ENCODE measurements at regions not wholly inside any gene's neighbourhood (a gene's known extent, or its start where the extent isn't known, plus 50 kb on each side); places are given as distances from the start of the nearest gene placed in this dataset.
"Not testable (repeated sequence)": the region's sequence is repeated elsewhere in the genome, so short reads cannot be mapped to it uniquely, and the experiment has no call there.

- FAIRE-seq: no peak
These were observed 609.4 kb upstream of the SOX9 start for GRCh38 chr17:71511266-71511995.

GRCh38 chr17:71513725-71514124 lies 607.1 kb upstream of the SOX9 start:
- FAIRE-seq: not testable (repeated sequence)

DNA sequence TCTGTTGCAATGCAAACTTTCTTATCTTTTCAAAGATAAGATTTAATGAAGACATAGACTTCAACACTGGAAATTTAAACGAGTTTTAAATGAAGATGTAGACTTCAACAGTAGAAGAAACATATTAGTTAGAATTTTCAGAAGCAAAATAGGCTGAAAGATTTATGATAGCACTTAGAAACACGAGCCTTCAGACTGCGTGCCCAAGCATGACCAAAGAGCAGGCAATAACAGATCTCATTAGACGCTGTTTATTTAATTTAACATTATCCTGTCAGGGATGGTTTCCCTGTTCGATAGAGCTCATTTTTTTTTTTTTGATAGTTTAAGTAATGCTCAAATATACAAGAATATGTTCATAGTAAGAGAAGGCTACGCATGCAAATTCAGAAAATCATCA lies 604.7 kb upstream of the SOX9 start:
- no peak for FAIRE-seq

- FAIRE-seq: no peak
These were observed 601.5 kb upstream of the SOX9 start for GRCh38 chr17:71519285-71519684.

DNA sequence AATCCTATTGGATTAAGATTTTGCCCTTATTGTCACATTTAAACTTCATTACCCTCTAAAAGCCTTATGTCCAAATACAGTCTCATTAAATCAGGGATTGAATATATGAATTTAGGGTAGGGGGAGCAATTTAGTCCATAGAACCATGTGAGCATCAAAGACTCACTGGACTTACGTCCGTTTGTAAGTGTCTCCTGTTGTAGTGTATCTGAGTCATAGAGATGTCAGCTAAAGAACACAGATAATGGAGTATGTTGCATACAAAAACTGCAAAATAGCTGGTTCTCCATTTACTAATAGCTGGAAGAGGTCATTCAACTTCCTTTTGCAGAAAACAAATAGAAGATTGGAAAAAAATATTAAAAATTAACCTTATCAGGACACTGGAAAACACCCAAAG lies 599.1 kb upstream of the SOX9 start:
- FAIRE-seq: no peak

- FAIRE-seq: no peak
These were observed 598.4 kb upstream of the SOX9 start for GRCh38 chr17:71522383-71522782.

DNA sequence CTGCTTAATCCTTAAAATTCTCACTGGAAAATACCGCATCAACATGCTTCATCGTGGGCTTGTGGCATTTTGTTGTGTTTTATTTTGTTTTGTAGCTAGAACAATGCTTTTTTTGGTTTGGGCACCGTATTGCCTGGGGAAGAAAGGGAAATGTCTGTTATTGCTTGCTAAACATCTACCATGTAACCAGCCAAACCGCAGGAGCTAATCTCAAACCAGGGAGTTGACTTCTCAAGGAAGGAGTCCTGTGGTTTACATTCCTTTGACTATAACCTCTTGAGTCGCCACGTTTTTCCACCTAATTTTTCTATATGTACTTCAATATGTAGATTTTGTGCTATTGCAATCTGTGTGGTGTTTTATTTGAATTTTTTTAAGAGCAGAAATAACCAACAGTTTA lies 593.5 kb upstream of the SOX9 start:
- no peak for FAIRE-seq

DNA sequence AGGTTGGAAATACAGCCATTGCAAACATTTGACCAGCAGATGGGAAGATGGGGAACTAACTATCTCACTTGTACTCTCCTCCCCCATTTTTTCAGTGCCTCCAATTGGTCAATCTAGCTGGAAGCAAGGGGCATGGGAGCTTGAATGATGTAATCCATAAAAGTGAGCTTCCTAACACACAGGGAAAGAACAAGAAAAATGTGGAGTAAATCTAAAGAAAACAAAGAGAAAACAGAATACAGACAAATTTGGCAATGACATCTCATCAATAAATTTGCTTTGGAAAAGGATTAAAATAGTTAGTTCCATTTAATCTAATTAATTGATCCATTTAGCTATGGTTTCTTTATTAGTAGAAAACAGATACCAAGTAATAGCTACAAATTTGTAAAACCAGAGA lies 592.6 kb upstream of the SOX9 start:
- FAIRE-seq: no peak

GRCh38 chr17:71530248-71530647 lies 590.6 kb upstream of the SOX9 start:
- no peak for FAIRE-seq

GRCh38 chr17:71535321-71535720 lies 585.5 kb upstream of the SOX9 start:
- no peak for FAIRE-seq

DNA sequence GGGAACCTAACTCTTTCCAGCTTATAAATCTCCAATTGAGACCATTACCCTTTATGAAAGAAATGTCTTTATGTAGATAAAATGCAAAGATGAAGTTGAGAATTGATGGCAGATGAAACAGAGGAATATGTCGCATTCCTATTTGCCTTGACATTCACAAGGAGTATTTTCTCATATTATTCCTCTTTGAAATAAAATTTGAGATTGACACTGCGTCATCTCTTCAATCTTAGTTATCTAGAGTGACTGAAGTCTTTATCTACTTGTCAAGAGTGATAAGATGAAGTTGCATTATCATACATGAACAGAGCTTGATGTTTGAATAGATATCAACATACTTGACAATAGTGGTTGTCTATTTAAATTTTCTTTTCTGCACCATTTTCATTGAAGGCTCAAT lies 574.4 kb upstream of the SOX9 start:
- FAIRE-seq: no peak

- no peak for FAIRE-seq
These were observed 572.9 kb upstream of the SOX9 start for GRCh38 chr17:71547904-71548303.

DNA sequence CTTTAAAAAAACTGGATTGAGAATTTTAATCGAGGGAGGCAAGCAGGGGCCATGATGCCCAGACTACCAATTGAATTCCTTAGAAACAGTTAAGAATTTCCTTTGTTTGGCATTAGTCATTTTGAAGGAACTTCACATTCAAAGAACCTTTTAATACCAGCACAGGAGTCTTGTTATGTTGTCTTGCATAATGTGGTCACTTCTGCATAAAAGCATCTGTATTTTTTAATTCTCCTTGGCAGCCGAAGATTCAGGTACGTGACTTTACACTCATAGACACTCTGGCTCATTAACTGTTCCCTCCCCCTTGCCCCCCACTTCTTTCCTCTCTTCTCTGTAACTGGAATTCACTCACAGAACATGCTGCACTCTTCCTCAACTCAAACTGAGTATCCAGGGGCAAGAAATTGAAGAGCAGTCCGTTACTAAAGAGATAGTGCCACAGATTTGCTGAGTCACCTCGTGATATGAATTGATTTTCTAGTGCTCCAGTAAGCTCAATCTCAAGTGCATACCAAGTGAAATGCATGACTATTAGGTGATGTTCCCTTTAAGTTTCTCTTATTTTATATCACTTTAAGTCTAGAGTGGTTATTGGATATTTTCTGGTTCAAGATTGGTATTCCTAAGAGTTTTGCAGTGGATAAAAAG lies 572.2 kb upstream of the SOX9 start:
- no peak for FAIRE-seq

- FAIRE-seq: no peak
These were observed 570.1 kb upstream of the SOX9 start for GRCh38 chr17:71550675-71551074.

DNA sequence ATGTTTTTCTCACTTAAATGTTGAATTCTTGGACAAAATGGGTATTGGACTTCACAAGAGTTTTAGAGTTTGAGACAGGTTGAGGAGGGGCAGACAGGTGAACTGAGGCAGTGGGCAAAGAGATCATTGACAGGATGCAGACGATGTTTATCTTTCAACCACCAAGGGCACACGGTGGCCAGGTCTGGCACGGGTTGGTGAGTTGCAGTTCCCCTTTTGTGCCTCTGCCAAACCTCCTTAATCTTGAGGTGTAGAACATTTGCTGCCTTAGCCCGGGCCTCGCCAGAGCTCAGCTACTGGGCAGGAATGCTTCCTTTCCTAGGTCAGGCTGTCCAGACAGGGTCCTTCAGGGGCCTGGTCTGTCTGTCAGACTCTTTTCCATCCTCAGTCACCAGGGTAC lies 567.4 kb upstream of the SOX9 start:
- no peak for FAIRE-seq

GRCh38 chr17:71558901-71559300 lies 561.9 kb upstream of the SOX9 start:
- no peak for FAIRE-seq

- no peak for FAIRE-seq
These were observed 548.5 kb upstream of the SOX9 start for GRCh38 chr17:71572343-71572742.

- no peak for FAIRE-seq
These were observed 542.4 kb upstream of the SOX9 start for GRCh38 chr17:71578446-71578845.

DNA sequence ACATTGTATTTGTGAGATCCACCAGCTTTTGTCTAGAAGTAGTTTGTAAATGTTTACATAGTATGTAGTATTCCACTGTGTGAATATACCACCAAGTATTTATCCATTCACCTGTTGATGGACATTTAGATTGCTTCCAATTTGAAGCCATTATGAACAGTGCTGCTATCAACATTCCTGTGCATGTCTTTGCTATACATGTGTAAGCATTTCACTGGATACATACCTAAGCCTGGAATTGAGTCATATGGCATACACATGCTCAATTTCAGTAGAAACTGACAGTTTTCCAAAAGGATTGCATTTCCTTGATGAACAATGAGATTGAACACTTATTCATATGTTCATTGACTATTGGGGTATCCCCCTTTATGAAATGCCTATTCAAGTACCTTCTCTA lies 540.6 kb upstream of the SOX9 start:
- no peak for FAIRE-seq

DNA sequence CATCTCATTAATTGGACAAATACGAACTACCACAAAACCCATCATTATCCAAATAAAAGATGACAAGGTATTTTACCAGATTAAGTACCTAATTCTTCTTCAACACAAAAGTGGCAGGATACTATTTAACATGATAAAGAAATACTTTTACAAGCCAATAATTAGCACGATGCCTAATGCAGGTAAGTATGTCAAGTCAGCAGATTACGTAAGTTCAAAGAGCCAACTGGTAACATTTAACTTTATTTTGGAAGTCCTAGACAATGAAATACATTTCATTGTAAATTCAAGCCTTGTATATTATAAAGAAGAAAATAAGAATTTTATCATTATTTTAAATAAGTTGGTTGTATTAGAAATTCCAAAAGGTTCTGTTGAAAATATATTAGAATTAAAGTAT lies 535.3 kb upstream of the SOX9 start:
- no peak for FAIRE-seq

- FAIRE-seq: no peak
These were observed 528.4 kb upstream of the SOX9 start for GRCh38 chr17:71592431-71592830.

DNA sequence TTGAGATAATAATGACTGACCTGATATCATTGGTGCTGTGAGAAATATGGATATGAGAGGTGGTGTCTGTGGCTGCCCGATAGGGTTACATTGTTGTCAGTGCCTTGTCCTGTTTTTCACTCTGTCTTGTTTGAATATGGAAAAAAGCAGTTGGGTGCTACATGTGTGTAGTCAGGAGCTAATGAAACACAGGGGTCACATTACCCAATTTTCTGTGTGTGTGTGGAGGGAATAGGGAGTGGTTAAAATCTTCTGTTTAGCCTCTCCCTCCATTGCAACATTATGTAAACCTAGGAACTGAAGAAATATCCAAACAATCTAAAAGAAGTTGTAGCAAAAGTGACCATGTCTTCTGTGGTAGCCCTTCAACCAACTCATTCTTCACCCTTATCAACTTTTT lies 527.7 kb upstream of the SOX9 start:
- no peak for FAIRE-seq

- FAIRE-seq: not testable (repeated sequence)
These were observed 521.2 kb upstream of the SOX9 start for GRCh38 chr17:71599583-71599982.

- FAIRE-seq: no peak
These were observed 520.6 kb upstream of the SOX9 start for GRCh38 chr17:71600137-71600789.
